ENCODE measurements at regions not wholly inside any gene's neighbourhood (a gene's known extent, or its start where the extent isn't known, plus 50 kb on each side); places are given as distances from the start of the nearest gene placed in this dataset.

DNA sequence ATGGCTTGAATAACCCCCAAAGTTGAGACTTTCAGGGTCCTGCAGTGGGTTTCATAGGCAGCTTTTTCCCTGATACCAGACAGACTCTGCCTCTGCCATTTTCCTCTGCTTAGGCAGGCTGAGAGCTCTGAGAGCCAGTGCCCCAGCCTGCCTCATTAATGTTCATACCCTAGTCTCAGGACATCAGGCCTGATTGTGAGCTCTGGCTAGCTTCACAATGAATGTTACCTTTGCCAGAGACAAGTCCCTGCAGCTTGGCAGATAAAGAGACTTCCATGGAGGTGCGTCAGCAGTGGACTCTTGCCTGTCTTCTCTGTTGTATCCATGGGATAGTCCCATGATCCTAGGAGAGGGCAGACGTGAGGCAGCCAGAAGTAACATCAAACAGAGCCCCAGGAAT, 333.5 kb upstream of the TSPY4 start:
- TF ChIP-seq, protein P1, sequence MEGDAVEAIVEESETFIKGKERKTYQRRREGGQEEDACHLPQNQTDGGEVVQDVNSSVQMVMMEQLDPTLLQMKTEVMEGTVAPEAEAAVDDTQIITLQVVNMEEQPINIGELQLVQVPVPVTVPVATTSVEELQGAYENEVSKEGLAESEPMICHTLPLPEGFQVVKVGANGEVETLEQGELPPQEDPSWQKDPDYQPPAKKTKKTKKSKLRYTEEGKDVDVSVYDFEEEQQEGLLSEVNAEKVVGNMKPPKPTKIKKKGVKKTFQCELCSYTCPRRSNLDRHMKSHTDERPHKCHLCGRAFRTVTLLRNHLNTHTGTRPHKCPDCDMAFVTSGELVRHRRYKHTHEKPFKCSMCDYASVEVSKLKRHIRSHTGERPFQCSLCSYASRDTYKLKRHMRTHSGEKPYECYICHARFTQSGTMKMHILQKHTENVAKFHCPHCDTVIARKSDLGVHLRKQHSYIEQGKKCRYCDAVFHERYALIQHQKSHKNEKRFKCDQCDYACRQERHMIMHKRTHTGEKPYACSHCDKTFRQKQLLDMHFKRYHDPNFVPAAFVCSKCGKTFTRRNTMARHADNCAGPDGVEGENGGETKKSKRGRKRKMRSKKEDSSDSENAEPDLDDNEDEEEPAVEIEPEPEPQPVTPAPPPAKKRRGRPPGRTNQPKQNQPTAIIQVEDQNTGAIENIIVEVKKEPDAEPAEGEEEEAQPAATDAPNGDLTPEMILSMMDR (IDR thresholded peaks at IDR 0.05): no peak
- TF ChIP-seq POLR2A (IDR thresholded peaks at IDR 0.05) (no peak), POLR2AphosphoS5 (IDR thresholded peaks at IDR 0.05) (peak in 2 of 4 donors; percentile 95), EP300 (IDR thresholded peaks at IDR 0.05) (peak in 1 of 4 donors; percentile 92)
